Keratinocyte (primary cell): ENCODE measurements at regions not wholly inside any gene's neighbourhood (a gene's known extent, or its start where the extent isn't known, plus 50 kb on each side); places are given as distances from the start of the nearest gene placed in this dataset.

Source experiments
- EZH2 ChIP-seq: IDR thresholded peaks from one replicate; pipeline ENCODE4 v1.6.1; 2012; ENCODE audit warnings: inconsistent platforms, mild to moderate bottlenecking, low read length, moderate library complexity
- TF ChIP-seq, protein P1 (sequence below), 3 experiments: IDR thresholded peaks in 1 of 3; conservative IDR thresholded peaks in 1 of 3; optimal IDR thresholded peaks in 1 of 3; 2 replicates in 2 of 3; 3 replicates in 1 of 3; pipeline versions ENCODE3 to v1.5.1; 2011; ENCODE audit warnings: low read length in 3 of 3, mild to moderate bottlenecking in 3 of 3, moderate library complexity in 2 of 3, control low read depth in 1 of 3, inconsistent platforms in 1 of 3; ENCODE audit not compliant: insufficient read depth in 2 of 3; ENCODE audit errors: extremely low read depth in 1 of 3

DNA sequence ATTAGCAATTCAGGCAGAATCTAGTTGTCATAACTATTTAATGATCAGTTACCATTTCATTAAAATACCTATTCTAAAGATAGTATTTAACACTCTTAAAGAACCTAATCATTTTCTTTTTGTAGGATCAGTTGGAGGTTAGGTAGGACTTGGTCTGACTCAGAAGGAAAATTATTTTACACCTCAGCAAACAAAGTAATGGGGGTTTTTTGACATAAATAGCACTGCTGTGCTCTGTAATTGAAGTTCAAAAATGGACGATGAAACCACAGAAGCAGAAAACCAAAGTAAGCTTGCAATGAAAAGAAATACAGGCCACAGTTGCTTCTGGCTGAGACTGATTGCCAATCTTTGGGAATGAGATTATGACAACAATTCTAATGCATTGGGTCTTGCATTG, 187.0 kb upstream of the TRPM3 start:
- TF ChIP-seq, protein P1, sequence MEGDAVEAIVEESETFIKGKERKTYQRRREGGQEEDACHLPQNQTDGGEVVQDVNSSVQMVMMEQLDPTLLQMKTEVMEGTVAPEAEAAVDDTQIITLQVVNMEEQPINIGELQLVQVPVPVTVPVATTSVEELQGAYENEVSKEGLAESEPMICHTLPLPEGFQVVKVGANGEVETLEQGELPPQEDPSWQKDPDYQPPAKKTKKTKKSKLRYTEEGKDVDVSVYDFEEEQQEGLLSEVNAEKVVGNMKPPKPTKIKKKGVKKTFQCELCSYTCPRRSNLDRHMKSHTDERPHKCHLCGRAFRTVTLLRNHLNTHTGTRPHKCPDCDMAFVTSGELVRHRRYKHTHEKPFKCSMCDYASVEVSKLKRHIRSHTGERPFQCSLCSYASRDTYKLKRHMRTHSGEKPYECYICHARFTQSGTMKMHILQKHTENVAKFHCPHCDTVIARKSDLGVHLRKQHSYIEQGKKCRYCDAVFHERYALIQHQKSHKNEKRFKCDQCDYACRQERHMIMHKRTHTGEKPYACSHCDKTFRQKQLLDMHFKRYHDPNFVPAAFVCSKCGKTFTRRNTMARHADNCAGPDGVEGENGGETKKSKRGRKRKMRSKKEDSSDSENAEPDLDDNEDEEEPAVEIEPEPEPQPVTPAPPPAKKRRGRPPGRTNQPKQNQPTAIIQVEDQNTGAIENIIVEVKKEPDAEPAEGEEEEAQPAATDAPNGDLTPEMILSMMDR (optimal IDR thresholded peaks at IDR 0.05 in 1 of 3, IDR thresholded peaks at IDR 0.05 in 1 of 3, conservative IDR thresholded peaks at IDR 0.05 in 1 of 3; ENCODE audit: extremely low read depth in 1 of 3, insufficient read depth in 2 of 3, low read length in 3 of 3): no peak
- no peak for TF ChIP-seq EZH2
